HG02970 (cell line): ENCODE measurements at regions not wholly inside any gene's neighbourhood (a gene's known extent, or its start where the extent isn't known, plus 50 kb on each side); places are given as distances from the start of the nearest gene placed in this dataset.

ENCODE experiments used
- ATAC-seq: cut with Tn5 transposase; IDR thresholded peaks from one replicate; pipeline ENCODE4 v1.9.1; 2021; ENCODE audit warnings: mild to moderate bottlenecking, moderate library complexity, moderate number of reproducible peaks; ENCODE audit not compliant: unreplicated experiment, low FRiP score

DNA sequence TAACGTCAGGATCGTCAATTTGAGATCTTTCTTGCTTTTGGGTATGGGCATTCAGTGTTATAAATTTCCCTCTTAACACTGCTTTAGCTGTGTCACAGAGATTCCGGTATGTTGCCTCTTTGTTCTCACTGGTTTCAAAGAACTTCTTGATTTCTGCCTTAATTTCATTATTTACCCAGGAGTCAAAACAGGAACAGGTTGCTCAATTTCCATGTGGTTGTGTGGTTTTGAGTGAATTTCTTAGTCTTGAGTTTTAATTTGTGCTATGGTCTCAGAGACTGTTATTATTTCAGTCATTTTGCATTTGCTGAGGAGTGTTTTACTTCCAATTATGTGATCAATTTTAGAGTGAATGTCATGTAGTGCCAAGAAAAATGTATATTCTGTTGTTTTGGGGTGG lies 153.1 kb downstream of the PCDH17 start:
- ATAC-seq: no peak

DNA sequence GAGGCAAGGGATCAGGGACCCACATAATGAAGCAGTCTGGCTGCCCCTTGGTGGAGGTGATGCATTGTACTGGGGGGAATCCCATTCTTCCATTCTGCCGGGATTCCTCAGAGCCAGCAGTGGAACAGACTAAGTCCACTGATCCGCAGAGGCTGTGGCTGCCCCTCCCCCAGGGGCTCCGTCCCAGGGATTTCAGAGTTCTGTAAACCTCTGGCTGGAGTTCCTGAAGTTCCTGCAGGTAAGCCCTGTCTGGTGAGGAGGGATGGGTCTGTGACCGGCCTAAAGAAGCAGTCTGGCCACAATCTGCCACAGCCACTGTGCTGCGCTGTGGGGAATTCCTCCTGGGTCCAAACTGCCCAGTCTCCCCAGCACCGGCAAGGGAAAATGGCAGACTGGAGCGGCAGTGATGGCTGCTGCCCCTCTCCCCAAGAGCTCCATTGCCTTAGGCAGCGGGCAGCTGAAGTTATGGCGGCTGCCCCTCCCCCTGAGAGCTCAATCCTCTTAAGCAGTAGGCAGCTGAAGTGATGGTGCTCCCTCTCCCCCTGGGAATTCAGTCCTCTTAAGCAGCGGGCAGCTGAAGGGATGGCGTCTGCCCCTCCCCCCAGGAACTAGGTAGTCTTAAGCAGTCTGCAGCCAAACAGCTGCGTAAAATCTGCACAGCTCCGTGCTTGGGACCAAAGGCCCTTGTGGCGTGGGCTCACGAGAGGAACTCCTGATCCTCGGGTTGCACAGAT lies 155.7 kb downstream of the PCDH17 start:
- ATAC-seq: no peak

DNA sequence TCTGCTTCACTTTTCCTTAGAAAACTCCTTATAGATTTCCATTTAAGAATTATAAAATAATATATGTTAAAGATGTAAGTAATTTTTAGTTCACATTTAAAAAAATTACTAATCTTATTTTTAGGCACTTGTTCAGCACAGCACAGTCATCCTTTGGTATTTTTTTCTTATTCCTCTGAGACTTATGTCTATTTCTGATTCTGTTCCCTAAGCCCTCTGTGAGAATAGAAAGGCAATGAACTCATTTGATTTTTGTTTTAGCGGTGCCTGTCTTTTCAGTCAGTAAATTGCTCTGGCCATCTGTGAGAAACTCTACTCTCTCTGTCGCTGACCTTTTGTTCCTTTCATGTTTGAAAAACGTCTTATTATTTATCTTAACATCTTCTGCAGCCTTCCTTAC lies 168.1 kb downstream of the PCDH17 start:
- ATAC-seq: no peak

DNA sequence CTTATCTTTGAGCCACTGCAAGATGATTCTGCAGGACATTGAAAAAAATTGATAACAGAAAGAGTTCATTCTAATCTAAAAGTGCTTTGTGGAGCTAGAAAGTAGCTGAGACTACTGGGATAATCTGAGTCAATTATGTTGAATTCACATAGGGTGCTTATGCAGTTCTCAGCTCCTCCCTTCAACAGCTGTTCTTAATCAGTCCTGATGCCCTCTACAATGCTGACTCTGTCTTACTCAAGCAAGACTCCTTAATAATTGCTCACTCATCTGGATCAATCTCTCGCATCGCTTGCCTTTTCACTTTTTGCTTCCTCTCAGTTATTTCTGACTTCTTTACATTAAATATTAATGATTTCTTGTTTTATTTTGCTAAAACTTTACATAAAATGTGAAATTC lies 182.1 kb downstream of the PCDH17 start:
- no peak for ATAC-seq

DNA sequence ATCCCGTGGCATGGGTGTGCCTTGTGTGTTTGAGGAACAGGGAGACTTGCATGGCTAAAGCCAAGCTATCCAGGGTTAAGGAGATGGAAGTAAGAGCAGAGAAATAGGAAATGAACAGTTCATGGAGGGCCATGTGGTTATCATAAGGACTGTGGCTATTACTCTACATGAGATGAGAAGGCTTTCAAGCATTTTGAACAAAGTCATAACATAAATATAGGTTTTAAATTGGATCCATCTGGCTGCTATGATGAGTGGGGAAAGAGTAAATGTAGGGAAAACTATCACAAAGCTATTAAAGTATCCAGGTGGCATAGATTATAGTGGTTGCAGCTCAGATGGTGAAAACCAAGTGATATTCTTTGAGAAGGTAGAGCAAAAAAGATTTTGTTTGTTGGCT lies 184.1 kb downstream of the PCDH17 start:
- no peak for ATAC-seq

DNA sequence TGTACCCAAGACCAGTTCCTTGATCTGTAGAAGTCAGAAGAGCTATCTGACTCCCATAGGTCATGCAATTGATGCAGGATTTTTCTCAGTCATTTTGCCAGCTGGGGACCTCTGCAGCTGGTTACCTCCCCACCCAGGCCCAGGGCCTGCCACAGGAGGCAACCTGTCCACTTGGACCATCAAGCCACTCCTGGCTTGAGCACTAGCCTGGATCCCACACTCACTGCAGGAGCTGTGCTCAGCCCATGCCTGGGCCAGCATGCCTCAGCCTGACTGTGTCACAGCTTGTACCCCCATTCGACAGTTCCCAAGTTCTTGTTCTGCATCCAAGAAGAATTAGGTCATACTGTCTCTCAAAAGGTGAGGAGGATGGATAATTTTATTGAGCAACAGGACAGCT lies 189.4 kb downstream of the PCDH17 start:
- ATAC-seq: no peak

DNA sequence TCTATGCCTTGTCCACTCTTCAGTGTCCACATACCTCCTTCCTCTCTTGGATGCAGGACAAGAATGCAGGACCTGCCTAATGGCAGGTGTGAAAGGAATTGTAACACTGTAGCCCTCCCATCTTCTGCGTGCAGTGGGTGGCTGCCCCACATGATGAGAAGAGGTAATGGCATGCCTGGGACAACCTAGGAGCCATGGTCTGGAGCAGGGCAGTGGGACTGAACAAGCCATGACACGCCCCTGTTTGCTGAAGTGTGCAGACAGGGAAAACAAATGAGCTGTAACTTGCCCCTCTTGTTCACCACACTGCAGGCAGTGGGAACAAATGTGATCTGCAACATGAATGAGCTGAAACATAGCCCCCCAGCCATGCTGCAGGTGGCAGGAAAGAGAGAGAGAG lies 192.2 kb downstream of the PCDH17 start:
- ATAC-seq: no peak

DNA sequence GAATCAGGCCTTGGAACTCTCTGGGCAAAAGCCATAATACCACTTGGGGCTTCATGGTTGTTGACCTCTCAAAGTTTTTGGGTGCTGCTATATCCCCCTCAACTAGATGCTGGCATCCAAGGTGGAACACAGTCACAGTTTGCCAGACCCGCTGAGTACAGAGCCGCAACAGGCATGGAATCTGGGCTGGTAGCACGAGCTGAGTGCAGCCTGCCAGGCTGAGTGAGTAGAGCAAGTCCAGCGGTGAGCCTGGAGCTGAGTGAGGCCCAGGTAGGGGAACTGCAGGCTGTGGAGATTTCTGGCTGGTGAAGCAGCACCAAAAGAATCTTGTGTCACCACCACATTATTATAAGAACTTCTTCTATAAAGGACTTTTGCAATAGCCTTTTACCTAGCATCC lies 192.6 kb downstream of the PCDH17 start:
- no peak for ATAC-seq

DNA sequence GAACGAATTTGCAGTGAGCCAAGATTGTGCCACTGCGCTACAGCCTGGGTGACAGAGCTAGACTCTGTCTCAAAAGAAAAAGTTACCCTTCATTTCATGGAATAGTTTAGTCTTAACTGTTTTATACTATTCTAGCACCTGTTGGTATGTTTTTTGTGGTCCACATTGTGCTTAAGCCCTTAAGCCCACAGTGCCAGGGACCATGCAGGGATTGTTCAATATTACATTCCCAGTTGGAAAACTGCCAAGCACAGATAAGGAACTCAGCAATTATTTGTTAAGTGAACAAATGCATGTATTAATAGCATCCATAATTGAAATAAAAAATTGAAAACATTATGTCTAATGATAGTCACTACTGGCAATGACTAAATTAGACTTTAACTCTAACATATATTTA lies 193.5 kb downstream of the PCDH17 start:
- no peak for ATAC-seq

DNA sequence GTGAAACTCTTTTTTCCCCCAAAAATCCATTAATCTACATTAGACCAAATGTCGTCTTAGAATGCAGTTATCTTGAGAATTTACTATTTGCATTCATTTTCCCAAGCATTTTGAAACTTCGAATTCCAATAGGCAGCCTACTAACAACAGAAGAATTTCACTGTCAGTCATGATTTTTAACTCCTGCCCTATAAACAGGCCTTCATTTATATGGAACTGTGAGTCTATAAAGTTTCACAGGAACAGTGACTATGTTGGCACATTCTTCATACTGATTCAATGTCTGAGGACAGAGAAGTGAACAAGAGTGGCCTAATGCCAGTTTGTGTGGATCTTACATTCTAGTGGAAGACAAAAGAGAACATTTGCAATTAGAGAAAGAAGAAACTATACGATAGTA lies 198.0 kb downstream of the PCDH17 start:
- ATAC-seq: no peak

DNA sequence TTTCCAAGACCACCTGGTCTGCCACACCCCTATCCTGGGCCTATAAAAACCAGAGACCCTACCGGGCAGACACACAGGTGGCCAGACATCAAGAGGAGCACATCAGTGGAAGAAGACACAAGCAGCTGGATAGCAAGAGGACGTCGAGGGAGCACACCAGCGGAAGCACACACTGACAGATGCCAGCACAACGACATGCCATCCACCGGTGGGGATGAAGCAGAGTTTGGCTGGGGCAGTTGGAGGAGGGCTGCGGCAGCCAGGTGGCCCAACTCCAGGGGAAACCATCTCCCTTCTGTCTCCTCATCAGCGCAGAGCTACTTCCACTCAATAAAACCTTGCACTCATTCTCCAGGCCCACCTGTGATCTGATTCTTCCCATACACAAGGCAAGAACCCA lies 200.6 kb downstream of the PCDH17 start:
- ATAC-seq: no peak

DNA sequence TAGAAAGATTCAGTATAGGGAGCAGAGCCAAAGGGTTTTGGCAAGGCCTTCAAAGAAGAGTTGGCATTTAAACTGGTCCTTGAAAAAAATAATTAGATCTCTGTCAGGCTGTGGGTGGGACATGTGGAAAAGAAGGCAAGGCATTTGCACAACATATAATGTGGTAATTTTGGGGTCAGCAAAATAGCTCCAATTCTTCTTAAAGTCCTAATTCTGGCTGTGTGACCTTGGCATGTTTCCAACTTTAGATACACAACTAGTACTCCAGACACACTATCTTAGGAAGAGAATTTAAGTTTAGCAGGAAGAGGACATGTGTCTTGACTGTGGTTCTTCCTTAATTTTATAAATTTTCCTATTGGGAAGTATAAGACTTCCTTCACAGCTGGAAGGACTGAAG lies 206.3 kb downstream of the PCDH17 start:
- ATAC-seq: no peak

DNA sequence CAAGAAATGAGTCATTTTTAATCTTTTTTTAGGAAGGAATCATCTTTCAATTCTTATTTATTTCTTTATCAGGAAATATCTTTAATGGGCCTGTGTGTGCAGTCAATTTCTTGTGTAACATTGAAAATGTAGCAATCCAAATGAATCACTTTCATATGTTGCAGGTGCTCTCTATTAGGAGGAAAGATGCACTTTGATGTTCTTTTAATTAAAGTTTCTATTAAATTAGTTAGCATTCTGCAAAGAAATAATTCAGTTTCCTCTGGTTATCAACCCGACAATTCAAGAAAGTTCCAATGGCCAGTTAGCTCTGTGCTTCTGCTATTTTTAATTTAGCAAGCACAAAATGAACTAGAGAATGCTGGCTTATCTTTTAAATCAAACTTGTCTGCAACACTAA lies 212.0 kb downstream of the PCDH17 start:
- no peak for ATAC-seq

DNA sequence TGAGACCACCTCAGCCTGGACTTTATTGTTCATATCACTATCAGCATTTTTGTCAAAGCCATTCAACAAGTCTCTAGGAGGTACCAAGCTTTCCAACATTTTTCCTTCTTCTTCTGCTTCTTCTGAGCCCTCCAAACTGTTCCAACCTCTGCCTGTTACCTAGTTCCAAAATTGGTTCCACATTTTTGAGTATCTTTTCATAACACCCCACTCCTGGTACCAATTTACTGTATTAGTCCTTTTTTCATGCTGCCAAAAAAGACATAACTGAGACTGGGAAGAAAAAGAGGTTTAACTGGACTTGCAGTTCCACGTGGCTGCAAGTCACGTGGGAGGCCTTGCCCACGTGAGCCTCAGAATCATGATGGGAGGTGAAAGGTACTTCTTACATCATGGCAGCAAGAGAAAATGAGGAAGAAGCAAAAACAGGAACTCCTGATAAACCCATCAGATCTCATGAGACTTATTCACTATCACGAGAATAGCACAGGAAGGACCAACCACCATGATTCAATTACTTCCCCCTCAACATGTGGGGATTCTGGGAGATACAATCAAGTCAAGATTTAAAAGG lies 215.1 kb downstream of the PCDH17 start:
- ATAC-seq: no peak

DNA sequence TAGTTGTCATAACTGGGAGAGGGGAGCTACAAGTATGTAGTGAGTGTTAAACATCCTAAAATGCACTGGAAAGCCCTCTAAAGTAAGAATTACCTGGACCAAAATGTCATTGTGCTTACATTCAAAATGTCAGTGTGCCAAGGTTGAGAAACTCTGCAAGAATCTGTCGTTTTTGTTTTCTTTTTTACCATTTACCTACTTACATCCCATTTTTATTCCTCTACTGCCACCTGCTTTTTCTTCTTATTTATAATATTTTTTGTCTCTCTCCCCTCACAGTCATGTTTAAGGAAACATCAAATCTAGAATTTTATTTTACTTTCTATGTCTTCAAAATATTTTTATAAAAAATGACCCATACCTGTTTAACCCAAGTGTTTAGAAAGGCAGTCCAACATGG lies 226.4 kb downstream of the PCDH17 start:
- ATAC-seq: no peak

DNA sequence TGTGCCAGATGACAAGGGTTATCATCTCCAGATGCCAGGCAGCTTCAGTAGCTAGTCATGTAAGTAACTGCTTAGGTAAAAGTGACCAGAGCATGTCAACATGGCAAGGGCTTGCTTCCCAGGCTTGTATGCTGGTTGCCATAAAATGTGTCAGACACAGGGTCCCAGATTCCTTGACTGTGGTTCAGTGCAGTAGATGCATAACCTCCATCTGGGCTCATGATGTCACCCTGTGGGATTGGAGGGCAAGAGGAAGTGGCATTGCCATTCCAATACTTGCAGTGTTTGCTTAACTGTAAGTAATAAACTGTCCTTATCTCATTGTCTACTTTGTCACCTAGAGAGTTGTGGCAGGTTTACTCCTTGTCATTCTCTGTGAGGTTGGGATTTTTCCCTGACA lies 226.8 kb downstream of the PCDH17 start:
- no peak for ATAC-seq

DNA sequence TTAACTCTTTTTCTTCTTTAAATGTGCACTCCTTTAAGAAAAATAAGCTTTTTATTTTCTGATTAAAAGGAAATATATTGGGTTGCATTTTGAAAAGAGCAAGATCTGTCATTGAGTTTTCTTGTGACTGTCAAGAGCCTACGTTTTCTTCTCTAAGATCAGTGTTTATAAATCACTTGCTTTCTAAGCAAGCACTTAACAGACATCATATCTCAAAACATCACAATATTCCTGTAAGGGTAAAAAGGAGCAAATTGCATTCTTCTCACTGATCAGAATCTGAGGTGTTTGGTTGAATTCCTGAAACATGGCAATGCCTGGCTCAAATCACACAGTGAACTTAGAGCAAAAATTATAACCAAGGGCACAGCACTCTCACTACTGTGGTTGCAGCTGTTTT lies 231.3 kb downstream of the PCDH17 start:
- ATAC-seq: no peak

DNA sequence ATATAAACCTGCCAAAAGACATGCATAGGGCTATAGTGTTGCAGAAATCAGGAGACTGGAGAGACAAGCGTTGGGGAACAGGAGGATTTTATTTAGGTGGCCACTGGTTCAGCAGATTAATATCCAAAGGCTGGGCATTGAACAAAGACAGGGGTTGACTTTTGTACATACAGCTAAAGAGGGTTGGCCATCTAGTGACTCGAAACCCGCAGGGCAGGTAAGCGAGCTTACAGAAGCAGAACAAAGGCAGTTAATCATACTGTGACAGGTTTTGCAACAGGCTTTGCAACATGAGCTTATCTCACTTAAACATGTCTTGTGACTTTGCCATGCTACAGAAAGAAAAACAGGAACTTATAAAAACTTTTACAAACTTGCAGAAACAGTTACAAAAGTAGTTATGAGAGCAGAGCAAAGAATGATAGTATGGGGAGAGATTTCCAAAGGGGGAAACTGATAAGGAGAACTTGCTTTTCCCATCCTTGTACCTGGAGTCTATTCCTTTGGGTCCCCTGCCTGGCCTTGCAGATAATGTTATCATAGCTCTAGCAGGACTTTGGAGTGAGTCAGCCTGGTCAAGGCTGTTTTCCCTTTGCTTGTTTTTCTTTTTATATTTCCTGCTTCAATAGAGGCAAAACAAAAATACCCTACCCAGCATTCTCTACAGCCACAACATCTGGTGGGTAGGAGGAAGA lies 234.2 kb downstream of the PCDH17 start:
- no peak for ATAC-seq

DNA sequence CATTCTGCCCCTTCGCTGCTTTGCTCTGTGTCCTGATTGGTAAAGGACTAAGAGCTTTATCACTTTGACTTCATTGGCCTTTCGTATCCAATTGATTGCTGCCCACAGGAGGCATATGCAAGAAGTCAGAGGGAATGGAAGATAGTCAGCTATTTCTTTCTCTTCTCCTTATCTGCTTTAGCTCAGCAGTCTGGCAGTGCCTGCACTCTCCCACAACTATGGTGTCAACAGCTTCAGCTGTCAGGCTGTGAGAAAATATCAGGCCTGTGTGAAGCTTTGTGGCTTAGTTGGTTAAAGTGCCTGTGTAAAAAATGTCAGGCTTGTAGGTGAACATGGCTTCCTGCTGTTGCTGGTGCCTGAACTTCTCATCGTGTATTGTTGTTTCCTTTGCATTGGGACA lies 243.0 kb downstream of the PCDH17 start:
- ATAC-seq: no peak

DNA sequence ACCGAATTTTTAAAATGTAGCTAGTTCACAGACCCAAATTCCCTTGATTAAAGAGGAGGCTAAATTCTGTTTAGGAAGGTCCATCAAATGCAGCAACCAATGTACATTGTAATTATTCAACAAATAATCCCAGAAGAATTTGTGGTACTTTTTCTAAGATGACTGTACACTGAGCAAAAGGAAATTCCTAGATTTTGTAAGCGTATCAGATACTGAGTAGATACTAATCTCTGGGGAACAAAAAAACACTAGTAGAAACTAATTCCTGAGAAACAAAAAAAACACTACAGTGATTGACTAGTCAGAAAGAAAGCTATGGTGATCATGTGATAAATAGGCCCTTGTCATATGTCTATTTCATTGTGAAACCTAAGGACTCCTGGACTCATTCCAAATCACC lies 246.1 kb downstream of the PCDH17 start:
- ATAC-seq: no peak

DNA sequence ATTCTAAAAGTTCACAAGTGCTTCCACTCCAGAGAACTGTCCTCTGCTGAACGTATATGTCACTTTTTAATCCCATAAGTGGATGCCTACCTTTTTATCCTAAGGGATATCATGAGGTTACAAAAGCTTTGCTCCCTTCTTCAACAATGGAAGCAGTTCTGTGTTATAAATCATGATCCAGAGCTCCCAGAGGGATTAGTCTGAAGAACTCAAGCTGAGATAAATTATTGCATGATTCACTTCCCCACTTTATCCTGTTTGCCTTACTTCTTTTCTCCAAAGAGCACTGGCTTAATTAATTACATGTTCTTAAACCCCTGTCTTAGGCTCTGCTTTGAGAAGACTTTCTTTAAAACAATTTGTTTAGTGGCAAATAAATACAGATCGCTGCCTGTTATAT lies 246.7 kb downstream of the PCDH17 start:
- no peak for ATAC-seq

DNA sequence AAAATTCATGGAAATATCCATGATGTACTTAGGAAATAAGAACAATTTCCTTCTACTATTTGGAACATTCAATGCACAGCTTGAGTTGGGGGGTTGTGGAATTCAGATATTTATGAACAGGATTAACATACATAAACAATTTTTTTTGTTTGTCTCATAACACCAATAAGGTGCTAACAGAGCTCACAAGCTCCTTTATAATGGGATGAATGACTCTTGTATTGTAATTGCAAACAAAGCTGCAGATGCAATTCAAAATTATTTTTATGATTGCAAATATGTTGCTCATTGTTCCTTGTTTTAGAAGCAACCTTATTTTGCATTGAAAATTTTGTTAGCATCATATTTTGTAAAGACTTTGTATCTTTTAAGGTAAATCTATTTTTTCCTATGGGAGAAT lies 265.7 kb downstream of the PCDH17 start:
- ATAC-seq: no peak
